Heart left ventricle (tissue), 16 donors: ENCODE measurements at regions not wholly inside any gene's neighbourhood (a gene's known extent, or its start where the extent isn't known, plus 50 kb on each side); places are given as distances from the start of the nearest gene placed in this dataset.

Experiments
- ATAC-seq, 4 donors: fragments of 200-7000 bp; cut with Tn5 transposase; one replicate each; pipeline ENCODE4 v1.9.1; 2020 to 2022; ENCODE audit warnings: moderate library complexity in 4 of 4, mild to moderate bottlenecking in 3 of 4, moderate number of reproducible peaks in 1 of 4
- DNase-seq, 5 donors: peaks; one replicate each; pipeline ENCODE4 v3.0.0-alpha.2; 2020
- H3K27ac ChIP-seq, 12 donors: fragments of 200-600 bp; sonication (generic) in 4 of 12; one replicate each; pipeline versions ENCODE4 v1.5.0 to v1.8.0; 2016 to 2022; ENCODE audit warnings: mild to moderate bottlenecking in 2 of 12
- H3K27me3 ChIP-seq, 9 donors: fragments of 200-600 bp; sonication (generic) in 2 of 9; one replicate each; pipeline versions ENCODE4 v1.5.1 to v1.8.0; 2016 to 2022; ENCODE audit warnings: mild to moderate bottlenecking in 3 of 9
- H3K36me3 ChIP-seq, 9 donors: fragments of 200-600 bp; sonication (generic) in 2 of 9; one replicate each; pipeline versions ENCODE4 v1.5.0 to v1.8.0; 2018 to 2022; ENCODE audit warnings: mild to moderate bottlenecking in 2 of 9
- H3K4me1 ChIP-seq, 12 donors: fragments of 200-600 bp; sonication (generic) in 4 of 12; one replicate each; pipeline versions ENCODE4 v1.5.0 to v1.8.0; 2016 to 2022; ENCODE audit warnings: mild to moderate bottlenecking in 3 of 12
- H3K4me3 ChIP-seq, 12 donors: fragments of 200-600 bp; sonication (generic) in 4 of 12; one replicate each; pipeline versions ENCODE4 v1.5.0 to v1.8.0; 2017 to 2022; ENCODE audit warnings: mild to moderate bottlenecking in 9 of 12, moderate library complexity in 4 of 12
- H3K9me3 ChIP-seq, 12 donors: fragments of 200-600 bp; sonication (generic) in 4 of 12; one replicate each; pipeline versions ENCODE4 v1.5.0 to v1.8.0; 2016 to 2022; ENCODE audit warnings: mild to moderate bottlenecking in 1 of 12
- CTCF ChIP-seq, 12 donors: fragments of 200-600 bp; sonication (generic) in 4 of 12; IDR thresholded peaks; one replicate each; pipeline versions ENCODE4 v1.5.0 to v1.8.0; 2018 to 2022; ENCODE audit warnings: antibody characterized with exemption in 12 of 12, mild to moderate bottlenecking in 5 of 12
- POLR2A ChIP-seq, 2 donors: fragments of 450-650 bp; IDR thresholded peaks; one replicate each; pipeline ENCODE4 v1.6.1; 2017; ENCODE audit warnings: antibody characterized with exemption in 2 of 2, mild to moderate bottlenecking in 2 of 2, moderate library complexity in 2 of 2
- WGBS, 4 donors: extraction: QIAGEN DNeasy Blood & Tissue Kit in 2 of 4; methylation state at CpG; one replicate each; pipeline versions ENCODE4 v1.1.5 to v1.1.7; 2013 to 2018; 5-methylcytosine and 5-hydroxymethylcytosine counted together
- intact Hi-C, 10 donors: fragments of 100-400 bp; cut with DNase I; formaldehyde crosslinking; loops; one replicate each; pipeline versions ENCODE4 v1.11.1 to v1.14.2; 2022
- donor health status: ischemic (EF 13 %, LVEDD 7.1; RV severe dilation, severe dysfunction).
- donor health status: healthy with polysubstance abuse.
- donor health status: DM: no; HTN: yes; CAD: no.
- donor health status: DM: no; HTN: no; CAD: no.
- donor health status: ischemic (EF 25% LVEDD 6.9; RV normal size, moderate dysfunction).
- donor health status: ischemic (EF 25% LVEDD 5.7; RV mildly dilated, moderate dysfunction).
- donor health status: healthy.
- donor health status: DM: yes; HTN: yes; CAD: no.
- donor health status: ischemic (EF 35%, LVEDD 5.7; RV mildly dilated, moderate dysfunction).
- donor health status: nonischemic (EF 11% LVEDD 7.7; RV severe dilation, severe dysfunction).
- donor health status: DM: yes; HTN: yes; CAD: no.
- donor health status: PGD.
- donor health status: ischemic (EF 29% LVEDD 5.4; RV normal size, mild dysfunction).
- donor health status: nonischemic (EF 23%, LVEDD 6.1; RV moderate dilation, normal function).

GRCh38 chr4:138320831-138321230 is 78.7 kb upstream of the SLC7A11 start:
- intact Hi-C loops, result no loop called here
- H3K36me3 ChIP-seq, result no peaks in the 10 kb centered on the region
- ATAC-seq (no peak), DNase-seq (no peak)
- WGBS, 4 donors, result 84 to 93% (median 92%) methylated on average over 1 of the region's 1 CpG
- H3K27me3 ChIP-seq, result no peaks in the 10 kb centered on the region
- peaks cover 0 to 2% (median 0%) of the 10 kb centered on the region in 12 donors for H3K9me3 ChIP-seq
- no peaks in the 10 kb centered on the region for H3K4me1 ChIP-seq
- no peak overlapping the region for H3K4me3 ChIP-seq
- TF ChIP-seq POLR2A (IDR thresholded peaks at IDR 0.05) (no peak), CTCF (IDR thresholded peaks at IDR 0.05) (no peak)
- H3K27ac ChIP-seq, result no peak overlapping the region

GRCh38 chr4:138320030-138320429 is 77.9 kb upstream of the SLC7A11 start:
- 73 to 90% (median 82%) methylated on average over 1 of the region's 1 CpG for WGBS, 4 donors
- ATAC-seq (no peak), DNase-seq (no peak)
- H3K9me3 ChIP-seq, result peaks cover 0 to 4% (median 0%) of the 10 kb centered on the region in 12 donors
- intact Hi-C loops, result no loop called here
- H3K27me3 ChIP-seq, result no peaks in the 10 kb centered on the region
- no peak for TF ChIP-seq POLR2A (IDR thresholded peaks at IDR 0.05)
- no peak for TF ChIP-seq CTCF (IDR thresholded peaks at IDR 0.05)
- H3K4me1 ChIP-seq, result no peaks in the 10 kb centered on the region
- no peak overlapping the region for H3K4me3 ChIP-seq
- H3K36me3 ChIP-seq, result no peaks in the 10 kb centered on the region
- H3K27ac ChIP-seq, result no peak overlapping the region

- Histone ChIP-seq H3K4me1 (no peaks in the 10 kb centered on the region), H3K4me3 (no peak overlapping the region), H3K27me3 (no peaks in the 10 kb centered on the region), H3K36me3 (no peaks in the 10 kb centered on the region), H3K9me3 (peaks cover 0 to 14% (median 0%) of the 10 kb centered on the region in 12 donors), H3K27ac (no peak overlapping the region)
- TF ChIP-seq POLR2A (IDR thresholded peaks at IDR 0.05) (no peak), CTCF (IDR thresholded peaks at IDR 0.05) (no peak)
- WGBS, 4 donors, result 70 to 87% (median 76%) methylated on average over 4 of the region's 4 CpGs
- no peak for ATAC-seq
- intact Hi-C loops, result no loop called here
- DNase-seq, result no peak
These were observed 75.1 kb upstream of the SLC7A11 start for GRCh38 chr4:138317175-138317748.

GRCh38 chr4:138312536-138312911 is 70.4 kb upstream of the SLC7A11 start:
- WGBS, 4 donors, result 77 to 93% (median 83%) methylated on average over 1 of the region's 1 CpG
- DNase-seq (no peak), ATAC-seq (no peak)
- no peaks in the 10 kb centered on the region for H3K27me3 ChIP-seq
- H3K4me1 ChIP-seq, result no peaks in the 10 kb centered on the region
- TF ChIP-seq POLR2A (IDR thresholded peaks at IDR 0.05) (no peak), CTCF (IDR thresholded peaks at IDR 0.05) (no peak)
- no peaks in the 10 kb centered on the region for H3K36me3 ChIP-seq
- H3K27ac ChIP-seq, result no peak overlapping the region
- no peak overlapping the region for H3K4me3 ChIP-seq
- H3K9me3 ChIP-seq, result peaks cover 0 to 14% (median 0%) of the 10 kb centered on the region in 12 donors
- intact Hi-C loops, result no loop called here
